ENCODE measurements at regions not wholly inside any gene's neighbourhood (a gene's known extent, or its start where the extent isn't known, plus 50 kb on each side); places are given as distances from the start of the nearest gene placed in this dataset.

DNA sequence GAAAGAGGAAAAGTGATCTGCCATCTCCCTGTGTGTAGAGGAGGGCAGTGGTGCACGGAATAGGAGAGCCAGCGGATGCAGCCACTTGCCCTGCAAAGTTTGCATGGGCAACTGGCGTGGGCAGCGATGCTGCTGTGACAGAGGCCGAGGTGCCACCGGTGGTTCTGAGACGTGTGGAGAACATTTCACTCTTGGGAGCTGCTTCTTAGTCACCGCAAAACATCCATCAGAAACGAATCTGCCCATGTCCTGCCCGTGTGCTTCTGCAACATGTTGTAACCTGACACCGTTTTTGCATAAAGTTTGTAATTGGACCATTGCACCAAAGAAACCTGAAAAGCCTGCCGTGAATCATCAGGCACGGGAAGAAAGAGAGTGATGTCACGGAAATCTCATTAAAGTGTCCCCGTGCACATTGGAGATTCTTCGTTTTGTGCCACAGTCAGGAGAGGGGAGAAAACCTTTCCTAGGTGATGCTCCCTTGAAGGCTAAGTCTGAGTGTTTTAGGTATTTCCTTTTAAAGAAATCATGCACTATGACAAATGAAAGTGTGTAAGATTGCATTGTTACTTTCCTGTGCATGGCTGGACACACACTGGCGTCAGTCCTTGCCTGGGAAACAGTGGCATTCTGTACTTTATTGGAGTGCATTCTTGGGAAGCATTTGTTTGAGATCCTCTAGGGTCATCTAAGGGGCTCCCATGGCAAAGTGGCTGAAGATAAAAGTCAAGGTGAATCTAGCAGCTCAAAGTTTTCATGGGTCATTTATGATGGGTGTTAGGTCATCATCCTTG is 302.6 kb downstream of the KLF6 start:
- Histone ChIP-seq H3K4me1 (ENCODE audit: control insufficient read depth in 2 of 2, insufficient read depth in 2 of 2, low read length in 2 of 2) (peaks cover 8 to 14% of the 10 kb centered on the region in 2 donors), H3K4me3 (ENCODE audit: low read length in 2 of 2) (peak overlapping the region; percentile 49), H3K27me3 (ENCODE audit: control insufficient read depth in 2 of 2, insufficient read depth in 2 of 2, low read length in 2 of 2) (no peaks in the 10 kb centered on the region), H3K36me3 (ENCODE audit: control insufficient read depth in 2 of 2, insufficient read depth in 2 of 2, low read length in 2 of 2) (no peaks in the 10 kb centered on the region), H3K9ac (ENCODE audit: low read depth in 1 of 2, low read length in 2 of 2) (peak overlapping the region in 1 of 2 donors; percentile 54), H3K27ac (ENCODE audit: low read depth in 2 of 2, low read length in 2 of 2) (peak overlapping the region; percentile 18 to 60), H3K9me3 (ENCODE audit: control insufficient read depth in 2 of 2, low read length in 2 of 2) (no peaks in the 10 kb centered on the region)

DNA sequence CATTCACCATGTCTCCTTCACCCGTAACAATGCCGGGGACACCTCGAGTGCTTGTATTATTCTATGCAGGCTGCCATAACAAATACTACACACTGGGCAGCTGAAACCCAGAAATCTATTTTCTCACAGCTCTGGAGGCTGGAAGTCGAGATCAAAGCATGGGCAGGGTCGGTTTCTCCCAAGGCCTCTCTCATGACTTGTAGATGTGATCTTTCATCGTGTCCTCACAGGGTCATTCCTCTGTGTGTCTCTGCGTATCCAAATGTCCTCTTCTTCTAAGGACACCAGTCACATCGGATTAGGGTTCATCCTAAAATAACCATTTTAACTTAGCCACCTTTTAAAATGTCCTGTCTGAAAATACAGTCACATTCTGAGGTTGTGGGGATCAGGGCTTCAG is 303.5 kb downstream of the KLF6 start:
- no peaks in the 10 kb centered on the region for H3K27me3 ChIP-seq (ENCODE audit: control insufficient read depth in 2 of 2, insufficient read depth in 2 of 2, low read length in 2 of 2)
- peaks cover 8 to 14% of the 10 kb centered on the region in 2 donors for H3K4me1 ChIP-seq (ENCODE audit: control insufficient read depth in 2 of 2, insufficient read depth in 2 of 2, low read length in 2 of 2)
- no peak overlapping the region for H3K27ac ChIP-seq (ENCODE audit: low read depth in 2 of 2, low read length in 2 of 2)
- H3K36me3 ChIP-seq (ENCODE audit: control insufficient read depth in 2 of 2, insufficient read depth in 2 of 2, low read length in 2 of 2), result no peaks in the 10 kb centered on the region
- H3K9ac ChIP-seq (ENCODE audit: low read depth in 1 of 2, low read length in 2 of 2), result no peak overlapping the region
- H3K9me3 ChIP-seq (ENCODE audit: control insufficient read depth in 2 of 2, low read length in 2 of 2), result no peaks in the 10 kb centered on the region
- H3K4me3 ChIP-seq (ENCODE audit: low read length in 2 of 2), result no peak overlapping the region

DNA sequence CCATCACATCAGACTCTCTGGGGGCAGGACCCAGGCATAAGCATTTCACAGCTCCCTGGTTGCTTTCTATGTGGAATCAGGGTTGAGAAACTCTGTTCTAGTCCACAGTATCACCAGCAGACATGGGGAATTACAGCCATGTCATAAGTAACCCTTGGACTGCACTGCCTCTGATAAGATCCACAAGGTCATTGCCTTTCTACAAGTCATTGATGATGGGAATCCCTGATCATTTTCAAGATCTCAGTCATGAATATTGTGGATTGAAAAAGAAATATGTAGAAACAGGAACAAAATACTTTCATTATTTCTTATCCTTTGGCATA is 304.1 kb downstream of the KLF6 start:
- H3K36me3 ChIP-seq (ENCODE audit: control insufficient read depth in 2 of 2, insufficient read depth in 2 of 2, low read length in 2 of 2), result no peaks in the 10 kb centered on the region
- H3K27me3 ChIP-seq (ENCODE audit: control insufficient read depth in 2 of 2, insufficient read depth in 2 of 2, low read length in 2 of 2), result no peaks in the 10 kb centered on the region
- H3K9ac ChIP-seq (ENCODE audit: low read depth in 1 of 2, low read length in 2 of 2), result no peak overlapping the region
- no peaks in the 10 kb centered on the region for H3K9me3 ChIP-seq (ENCODE audit: control insufficient read depth in 2 of 2, low read length in 2 of 2)
- H3K4me3 ChIP-seq (ENCODE audit: low read length in 2 of 2), result no peak overlapping the region
- H3K4me1 ChIP-seq (ENCODE audit: control insufficient read depth in 2 of 2, insufficient read depth in 2 of 2, low read length in 2 of 2), result peaks cover 8 to 14% of the 10 kb centered on the region in 2 donors
- H3K27ac ChIP-seq (ENCODE audit: low read depth in 2 of 2, low read length in 2 of 2), result no peak overlapping the region

DNA sequence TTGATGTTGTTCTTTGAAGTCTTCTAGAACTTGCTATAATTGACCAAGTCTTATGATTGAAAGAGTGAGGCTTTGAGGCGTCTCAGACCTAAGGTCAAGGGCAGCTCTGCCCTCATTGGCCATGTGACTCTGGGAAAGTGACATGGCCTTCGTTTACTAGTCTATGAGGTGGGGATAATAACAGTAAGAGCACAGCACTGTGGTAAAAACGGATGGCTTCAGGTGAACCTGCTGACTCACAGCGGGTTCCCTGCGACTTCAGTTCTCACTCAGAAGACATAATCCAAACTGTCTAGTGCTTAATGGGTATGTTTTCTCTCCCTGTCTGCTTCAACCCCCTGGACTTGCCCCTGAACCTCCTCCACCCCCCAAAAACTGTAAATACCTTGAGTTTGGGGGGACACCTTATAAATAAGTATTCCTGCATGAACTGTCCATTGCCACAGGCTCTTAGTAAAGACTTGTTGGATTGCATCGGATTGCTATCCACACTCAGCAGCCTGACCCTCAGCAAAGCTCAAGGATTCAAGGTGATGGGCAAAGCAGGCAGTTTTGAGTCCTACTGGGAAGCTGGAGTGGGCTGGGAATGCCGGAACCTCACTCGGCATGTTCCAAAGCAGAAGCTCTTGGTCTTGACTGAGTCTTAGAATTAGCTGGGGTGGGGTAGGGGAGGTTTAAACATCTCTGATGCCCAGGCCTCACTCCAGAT is 304.6 kb downstream of the KLF6 start:
- no peaks in the 10 kb centered on the region for H3K9me3 ChIP-seq (ENCODE audit: control insufficient read depth in 2 of 2, low read length in 2 of 2)
- no peak overlapping the region for H3K9ac ChIP-seq (ENCODE audit: low read depth in 1 of 2, low read length in 2 of 2)
- H3K4me3 ChIP-seq (ENCODE audit: low read length in 2 of 2), result no peak overlapping the region
- no peaks in the 10 kb centered on the region for H3K27me3 ChIP-seq (ENCODE audit: control insufficient read depth in 2 of 2, insufficient read depth in 2 of 2, low read length in 2 of 2)
- no peak overlapping the region for H3K27ac ChIP-seq (ENCODE audit: low read depth in 2 of 2, low read length in 2 of 2)
- peaks cover 8 to 14% of the 10 kb centered on the region in 2 donors for H3K4me1 ChIP-seq (ENCODE audit: control insufficient read depth in 2 of 2, insufficient read depth in 2 of 2, low read length in 2 of 2)
- H3K36me3 ChIP-seq (ENCODE audit: control insufficient read depth in 2 of 2, insufficient read depth in 2 of 2, low read length in 2 of 2), result no peaks in the 10 kb centered on the region

DNA sequence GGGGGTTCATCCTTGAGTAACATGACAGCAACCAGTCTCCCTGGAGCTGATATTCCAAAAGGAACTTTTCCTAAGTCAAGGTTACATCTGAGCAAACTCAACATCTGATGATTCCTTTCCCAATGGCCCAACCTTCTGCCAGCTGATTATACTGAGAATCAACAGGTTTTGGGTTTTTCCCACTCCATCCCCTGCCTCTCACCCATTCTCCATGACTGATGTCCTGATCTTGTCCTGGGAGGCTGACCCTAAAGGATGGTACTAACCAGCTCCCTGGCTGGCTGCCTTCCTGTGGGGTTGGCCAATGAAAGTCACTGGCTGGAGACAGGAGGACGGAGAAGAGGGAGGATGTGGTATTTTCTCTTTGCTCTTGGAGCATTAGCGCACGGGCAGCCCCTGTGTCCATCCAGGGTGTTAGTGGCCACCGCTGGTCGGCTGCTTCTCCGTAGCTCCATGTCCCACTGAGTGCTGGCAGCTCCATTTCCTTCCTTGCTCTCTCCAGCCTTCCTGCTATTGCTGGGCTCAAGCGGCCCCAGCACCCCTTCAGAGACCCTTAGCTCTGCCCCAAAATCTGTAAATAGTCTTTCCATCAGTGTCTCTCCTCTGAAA is 306.2 kb upstream of the PITRM1 start:
- Histone ChIP-seq H3K4me3 (ENCODE audit: low read length in 2 of 2) (no peak overlapping the region), H3K27me3 (ENCODE audit: control insufficient read depth in 2 of 2, insufficient read depth in 2 of 2, low read length in 2 of 2) (no peaks in the 10 kb centered on the region), H3K9me3 (ENCODE audit: control insufficient read depth in 2 of 2, low read length in 2 of 2) (no peaks in the 10 kb centered on the region), H3K27ac (ENCODE audit: low read depth in 2 of 2, low read length in 2 of 2) (no peak overlapping the region), H3K36me3 (ENCODE audit: control insufficient read depth in 2 of 2, insufficient read depth in 2 of 2, low read length in 2 of 2) (no peaks in the 10 kb centered on the region), H3K9ac (ENCODE audit: low read depth in 1 of 2, low read length in 2 of 2) (no peak overlapping the region), H3K4me1 (ENCODE audit: control insufficient read depth in 2 of 2, insufficient read depth in 2 of 2, low read length in 2 of 2) (peaks cover 8 to 13% of the 10 kb centered on the region in 2 donors)

DNA sequence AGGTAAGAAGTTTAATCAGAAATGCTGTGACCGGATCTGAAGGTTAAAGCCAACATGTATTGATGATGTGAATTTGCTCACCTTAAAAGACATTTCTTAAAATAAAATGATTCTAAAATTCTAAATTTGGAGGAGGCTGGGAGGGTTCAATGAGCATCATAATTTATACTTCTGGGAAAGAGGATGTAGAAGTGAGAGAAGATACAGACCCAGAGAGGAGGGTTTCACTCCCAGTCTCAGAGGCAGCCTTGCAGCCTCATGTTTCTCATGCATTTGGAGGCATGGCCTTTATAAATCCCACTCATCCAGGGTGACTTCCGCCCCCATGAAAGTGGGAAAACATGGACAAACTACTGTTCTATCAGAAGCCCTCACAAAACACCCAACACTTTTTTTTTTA is 305.6 kb upstream of the PITRM1 start:
- H3K4me1 ChIP-seq (ENCODE audit: control insufficient read depth in 2 of 2, insufficient read depth in 2 of 2, low read length in 2 of 2), result peaks cover 8 to 9% of the 10 kb centered on the region in 2 donors

DNA sequence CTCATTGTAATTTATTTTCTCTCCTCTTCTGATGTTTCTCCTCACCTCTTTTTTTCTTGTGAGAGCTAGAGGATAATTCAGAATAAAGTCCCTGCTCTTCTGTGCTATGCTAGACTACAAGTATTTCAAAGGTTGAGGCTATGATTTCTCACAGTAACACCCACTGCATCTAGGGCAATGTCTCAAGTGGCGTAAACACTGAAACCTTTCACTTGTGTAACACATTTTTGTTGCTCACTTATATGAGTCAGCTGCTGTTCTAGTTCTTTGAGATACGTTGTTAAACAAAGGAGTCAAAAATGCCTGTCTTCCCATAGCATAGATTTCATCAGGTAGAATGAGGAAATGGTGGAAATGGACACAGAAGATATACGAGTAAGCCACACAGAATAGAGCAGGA is 305.1 kb upstream of the PITRM1 start:
- H3K4me3 ChIP-seq (ENCODE audit: low read length in 2 of 2), result no peak overlapping the region
- no peaks in the 10 kb centered on the region for H3K36me3 ChIP-seq (ENCODE audit: control insufficient read depth in 2 of 2, insufficient read depth in 2 of 2, low read length in 2 of 2)
- H3K4me1 ChIP-seq (ENCODE audit: control insufficient read depth in 2 of 2, insufficient read depth in 2 of 2, low read length in 2 of 2), result peaks cover 8 to 13% of the 10 kb centered on the region in 2 donors
- no peaks in the 10 kb centered on the region for H3K9me3 ChIP-seq (ENCODE audit: control insufficient read depth in 2 of 2, low read length in 2 of 2)
- no peaks in the 10 kb centered on the region for H3K27me3 ChIP-seq (ENCODE audit: control insufficient read depth in 2 of 2, insufficient read depth in 2 of 2, low read length in 2 of 2)
- H3K9ac ChIP-seq (ENCODE audit: low read depth in 1 of 2, low read length in 2 of 2), result no peak overlapping the region
- H3K27ac ChIP-seq (ENCODE audit: low read depth in 2 of 2, low read length in 2 of 2), result no peak overlapping the region

More for the DNA sequence above, 305.6 kb upstream of the PITRM1 start:
- no peak overlapping the region for H3K9ac ChIP-seq (ENCODE audit: low read depth in 1 of 2, low read length in 2 of 2)
- H3K9me3 ChIP-seq (ENCODE audit: control insufficient read depth in 2 of 2, low read length in 2 of 2), result no peaks in the 10 kb centered on the region
- H3K27me3 ChIP-seq (ENCODE audit: control insufficient read depth in 2 of 2, insufficient read depth in 2 of 2, low read length in 2 of 2), result no peaks in the 10 kb centered on the region
- H3K27ac ChIP-seq (ENCODE audit: low read depth in 2 of 2, low read length in 2 of 2), result no peak overlapping the region
- no peak overlapping the region for H3K4me3 ChIP-seq (ENCODE audit: low read length in 2 of 2)
- no peaks in the 10 kb centered on the region for H3K36me3 ChIP-seq (ENCODE audit: control insufficient read depth in 2 of 2, insufficient read depth in 2 of 2, low read length in 2 of 2)

DNA sequence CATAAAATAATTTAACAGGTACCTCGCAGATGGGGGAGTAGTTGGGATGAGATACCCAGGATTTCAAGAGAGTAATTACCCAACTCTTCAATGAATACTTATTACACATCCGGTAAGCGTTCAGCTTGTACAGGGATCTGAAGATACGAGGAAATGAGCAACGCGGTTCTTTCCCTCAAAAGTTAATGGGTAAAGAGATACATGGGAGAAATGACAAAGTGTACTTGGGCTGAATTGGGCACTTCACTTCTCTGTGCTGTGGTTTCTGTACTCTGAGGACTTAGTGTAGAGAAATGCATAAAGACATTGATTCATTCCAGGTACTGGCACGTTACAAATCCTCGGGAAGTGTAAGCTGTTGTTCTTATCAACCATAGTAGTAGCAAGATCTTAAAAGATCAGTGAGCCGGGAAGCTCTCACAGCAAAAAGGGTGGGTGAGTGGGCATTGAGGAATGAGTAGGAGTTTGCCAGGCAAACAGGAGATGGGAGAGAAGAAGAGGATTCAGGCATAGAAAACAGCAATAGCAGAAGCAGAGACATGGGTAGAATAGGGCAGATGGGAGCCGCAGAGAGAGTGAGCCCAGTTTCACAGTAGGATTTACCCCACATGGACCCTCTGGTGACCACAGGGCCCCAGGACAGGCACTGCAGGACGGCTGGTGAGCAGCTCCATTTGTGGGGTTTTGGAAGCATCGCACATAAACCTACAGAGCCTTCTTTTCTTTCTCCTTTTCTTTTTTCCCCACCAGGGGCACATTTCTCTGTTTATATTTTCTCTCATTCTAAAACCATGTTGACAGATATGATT is 304.3 kb upstream of the PITRM1 start:
- H3K9ac ChIP-seq (ENCODE audit: low read depth in 1 of 2, low read length in 2 of 2), result no peak overlapping the region
- peaks cover 6 to 10% of the 10 kb centered on the region in 2 donors for H3K4me1 ChIP-seq (ENCODE audit: control insufficient read depth in 2 of 2, insufficient read depth in 2 of 2, low read length in 2 of 2)
- H3K9me3 ChIP-seq (ENCODE audit: control insufficient read depth in 2 of 2, low read length in 2 of 2), result no peaks in the 10 kb centered on the region
- H3K27ac ChIP-seq (ENCODE audit: low read depth in 2 of 2, low read length in 2 of 2), result no peak overlapping the region
- no peaks in the 10 kb centered on the region for H3K36me3 ChIP-seq (ENCODE audit: control insufficient read depth in 2 of 2, insufficient read depth in 2 of 2, low read length in 2 of 2)
- H3K27me3 ChIP-seq (ENCODE audit: control insufficient read depth in 2 of 2, insufficient read depth in 2 of 2, low read length in 2 of 2), result no peaks in the 10 kb centered on the region
- no peak overlapping the region for H3K4me3 ChIP-seq (ENCODE audit: low read length in 2 of 2)

DNA sequence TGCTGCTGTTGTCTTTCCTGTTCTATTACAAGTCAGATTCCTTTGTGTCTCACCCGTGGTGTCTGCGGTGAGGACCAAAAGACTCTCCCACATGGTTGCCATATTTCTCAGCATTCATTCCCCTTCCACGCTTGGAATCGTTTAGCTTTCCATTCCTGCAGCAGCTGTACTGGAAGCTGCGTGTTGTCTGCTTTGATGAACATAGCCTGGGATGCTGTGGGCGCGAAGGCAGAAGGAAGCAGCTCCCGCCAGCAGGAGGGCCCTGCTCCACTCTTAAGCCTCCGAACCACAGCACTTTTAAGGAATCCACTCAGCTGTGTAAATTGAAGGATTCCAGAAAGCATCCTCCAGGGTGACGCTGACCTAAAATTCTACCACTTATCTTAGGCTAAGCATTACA is 303.6 kb upstream of the PITRM1 start:
- H3K27me3 ChIP-seq (ENCODE audit: control insufficient read depth in 2 of 2, insufficient read depth in 2 of 2, low read length in 2 of 2), result no peaks in the 10 kb centered on the region
- H3K27ac ChIP-seq (ENCODE audit: low read depth in 2 of 2, low read length in 2 of 2), result no peak overlapping the region
- no peak overlapping the region for H3K9ac ChIP-seq (ENCODE audit: low read depth in 1 of 2, low read length in 2 of 2)
- no peaks in the 10 kb centered on the region for H3K9me3 ChIP-seq (ENCODE audit: control insufficient read depth in 2 of 2, low read length in 2 of 2)
- no peak overlapping the region for H3K4me3 ChIP-seq (ENCODE audit: low read length in 2 of 2)
- peaks cover 7 to 10% of the 10 kb centered on the region in 2 donors for H3K4me1 ChIP-seq (ENCODE audit: control insufficient read depth in 2 of 2, insufficient read depth in 2 of 2, low read length in 2 of 2)
- H3K36me3 ChIP-seq (ENCODE audit: control insufficient read depth in 2 of 2, insufficient read depth in 2 of 2, low read length in 2 of 2), result no peaks in the 10 kb centered on the region
